Renal pelvis (tissue), 1 donor: ENCODE measurements at regions not wholly inside any gene's neighbourhood (a gene's known extent, or its start where the extent isn't known, plus 50 kb on each side); places are given as distances from the start of the nearest gene placed in this dataset.
A peak's percentile ranks its signal among the peaks of the same experiment; 100 is the strongest.

Experiments
- DNase-seq: peaks from one replicate; pipeline ENCODE4 v3.0.0-alpha.2; 2013

DNA sequence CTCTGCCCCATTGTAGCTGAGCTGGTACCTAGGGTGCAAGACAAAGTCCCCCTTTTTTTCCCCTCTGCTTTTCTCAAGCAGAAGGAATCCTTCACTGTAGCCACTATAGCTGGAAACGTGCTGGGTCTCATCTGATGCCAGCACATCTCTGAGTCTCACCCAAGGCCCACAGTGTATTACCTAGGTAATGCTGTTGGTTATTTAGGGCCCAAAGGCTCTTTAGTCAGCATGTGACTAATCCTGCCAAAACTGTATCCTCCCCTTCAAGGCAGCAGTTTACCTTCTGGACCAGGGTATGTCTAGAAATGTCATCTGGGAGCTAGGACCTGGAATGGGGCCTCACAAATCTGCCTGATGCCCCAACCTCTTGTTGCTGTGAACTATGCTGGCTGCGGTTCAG is 423.4 kb downstream of the NUF2 start:
- DNase-seq = no peak

DNA sequence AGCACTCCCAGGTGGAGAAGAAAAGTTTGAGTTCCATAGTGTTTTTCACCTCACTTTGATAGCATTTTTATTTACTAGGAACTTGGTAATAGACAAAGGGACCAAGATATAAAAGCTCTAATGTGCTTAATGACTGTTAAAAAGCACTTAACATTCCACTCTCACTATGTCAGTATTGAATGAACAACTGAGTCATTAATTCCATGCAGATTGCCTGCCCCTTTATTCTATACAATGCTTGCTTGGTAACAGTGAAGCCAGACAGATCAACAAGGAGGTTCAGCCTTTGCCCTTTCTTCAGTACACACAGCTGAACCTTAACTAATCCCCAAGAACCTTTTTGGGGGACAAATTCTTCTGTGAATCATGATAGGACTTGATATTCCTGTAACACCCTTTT is 425.5 kb downstream of the NUF2 start:
- DNase-seq = no peak

DNA sequence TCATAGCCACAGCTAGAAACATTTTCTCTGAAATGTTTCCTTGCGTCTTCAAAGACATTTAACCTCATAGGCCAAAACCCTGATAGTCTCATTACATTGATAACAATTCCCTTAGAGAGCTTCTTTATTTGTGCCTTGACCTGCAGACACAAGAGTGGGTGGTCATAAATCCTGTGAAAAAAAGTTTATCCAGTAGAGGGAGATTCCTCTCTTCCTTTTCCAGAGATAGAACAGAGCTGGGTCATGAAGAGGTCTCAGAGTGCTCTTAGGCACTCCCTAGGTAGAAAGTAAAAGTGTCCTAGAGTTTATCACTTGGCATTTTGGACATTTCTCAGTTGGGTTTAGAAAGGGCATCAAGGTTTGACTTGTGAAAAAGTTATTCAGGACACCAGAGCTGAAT is 426.1 kb downstream of the NUF2 start:
- DNase-seq = no peak

DNA sequence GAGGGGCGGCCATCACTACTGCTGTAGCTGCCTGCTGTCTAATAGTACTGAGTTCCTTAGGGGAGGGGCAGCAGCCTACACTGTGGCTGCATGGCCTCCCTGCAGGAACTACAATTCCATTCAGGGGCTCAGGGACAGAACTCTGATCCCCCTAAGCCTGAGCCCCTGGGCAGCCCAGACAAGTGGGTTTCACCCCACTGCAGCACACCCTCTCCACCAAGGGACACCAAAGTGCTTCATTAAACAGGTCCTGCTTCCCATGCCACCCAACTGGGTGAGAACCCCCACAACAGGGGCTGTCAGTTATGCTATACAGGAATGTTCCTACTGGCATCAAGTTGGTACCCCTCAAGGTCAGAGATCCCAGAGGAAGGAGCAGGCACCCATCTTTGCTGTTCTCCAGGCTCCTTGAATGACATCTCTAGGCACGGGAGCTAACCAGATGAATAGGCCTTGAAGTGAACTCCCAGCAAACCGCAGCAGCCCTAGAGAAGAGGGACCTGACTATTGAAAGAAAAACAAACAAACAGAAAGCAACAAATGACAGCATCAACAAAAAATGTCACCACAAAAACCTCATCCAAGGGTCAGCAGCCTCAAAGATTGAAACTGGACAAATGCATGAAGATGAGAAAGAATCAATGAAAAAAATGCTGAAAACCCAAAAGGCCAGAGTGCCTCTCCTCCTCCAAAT is 437.4 kb downstream of the NUF2 start:
- no peak for DNase-seq

DNA sequence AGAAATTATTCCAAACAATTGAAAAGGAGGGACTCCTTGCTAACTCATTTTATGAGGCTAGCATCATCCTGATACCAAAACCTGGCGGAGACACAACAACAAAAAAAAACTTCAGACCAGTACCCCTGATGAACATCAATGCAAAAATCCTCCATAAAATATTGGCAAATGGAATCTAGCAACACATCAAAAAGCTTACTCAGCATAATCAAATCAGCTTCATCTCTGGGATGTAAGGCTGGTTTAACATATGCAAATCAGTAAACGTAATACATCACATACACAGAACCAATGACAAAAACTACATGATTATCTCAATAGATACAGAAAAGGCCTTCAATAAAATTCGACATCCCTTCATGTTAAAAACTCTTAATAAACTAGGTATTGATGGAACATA is 440.1 kb downstream of the NUF2 start:
- DNase-seq = no peak

DNA sequence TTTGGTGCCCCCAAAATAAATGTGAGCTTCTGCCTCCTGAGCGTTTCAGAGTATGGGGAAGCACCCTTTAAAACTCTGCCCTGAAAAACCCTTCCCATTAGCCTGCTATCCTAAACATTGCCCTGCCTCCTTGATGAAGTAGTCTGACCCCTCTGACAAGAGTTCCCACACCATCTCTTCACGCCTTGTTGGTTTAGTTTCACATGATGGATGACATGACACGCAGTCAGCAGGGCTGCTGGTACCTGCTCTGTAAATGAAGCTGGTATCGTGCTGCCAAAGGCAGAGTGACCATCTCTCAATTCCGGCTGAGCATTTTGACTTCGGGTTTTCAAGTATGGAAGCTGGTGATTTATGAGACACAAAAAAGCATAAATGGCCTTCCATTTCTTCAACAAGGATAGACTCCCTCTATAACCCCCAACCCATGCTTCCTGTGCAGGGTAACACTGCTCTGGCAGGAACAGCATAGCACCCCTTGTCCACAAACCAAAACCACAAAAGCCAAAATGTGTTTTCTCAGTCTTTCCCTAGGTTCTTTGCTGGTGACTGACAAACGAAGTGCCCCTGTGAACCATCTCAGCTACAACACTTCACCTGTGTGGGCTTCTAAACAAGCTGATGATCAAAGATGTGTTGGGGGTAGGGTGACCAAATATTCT is 444.6 kb downstream of the NUF2 start:
- DNase-seq = peak; percentile 65

DNA sequence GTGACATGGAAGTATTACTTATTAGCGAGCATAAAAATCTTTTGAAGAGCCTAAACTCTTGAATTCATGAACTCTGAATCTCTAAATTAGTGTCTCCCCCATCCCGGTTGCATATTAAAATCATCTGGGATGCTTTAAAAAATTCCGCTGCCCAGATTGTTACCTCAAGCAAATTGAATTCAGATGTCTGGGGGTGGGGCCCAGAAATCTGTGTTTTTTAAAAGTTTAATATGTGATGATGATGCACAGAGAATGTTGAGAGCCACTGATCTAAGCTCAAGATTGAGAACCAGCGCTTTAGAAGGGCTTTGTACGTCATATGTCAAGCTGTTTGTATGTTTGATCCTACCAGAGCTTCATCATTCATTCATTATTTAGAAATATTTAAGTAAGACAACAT is 446.8 kb downstream of the NUF2 start:
- no peak for DNase-seq

DNA sequence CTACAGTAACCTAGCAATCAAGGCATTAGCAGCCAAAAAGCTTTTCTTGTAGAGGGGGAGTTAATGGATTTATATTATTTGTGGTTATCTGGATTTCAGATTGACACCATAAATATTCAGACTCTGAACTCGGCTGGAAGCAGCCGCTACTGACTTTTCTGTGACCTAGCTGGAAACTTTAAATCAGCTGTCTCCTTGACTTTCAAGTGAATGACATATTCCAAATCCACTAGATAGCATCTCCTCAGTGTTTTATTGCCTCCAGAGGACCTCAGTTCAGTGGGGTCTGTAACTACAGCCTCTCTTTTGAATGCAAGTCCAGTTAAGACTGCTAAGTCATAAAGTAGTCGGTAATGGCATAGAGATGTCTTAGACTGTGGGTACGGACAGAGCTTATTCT is 448.5 kb downstream of the NUF2 start:
- DNase-seq = peak; percentile 65

DNA sequence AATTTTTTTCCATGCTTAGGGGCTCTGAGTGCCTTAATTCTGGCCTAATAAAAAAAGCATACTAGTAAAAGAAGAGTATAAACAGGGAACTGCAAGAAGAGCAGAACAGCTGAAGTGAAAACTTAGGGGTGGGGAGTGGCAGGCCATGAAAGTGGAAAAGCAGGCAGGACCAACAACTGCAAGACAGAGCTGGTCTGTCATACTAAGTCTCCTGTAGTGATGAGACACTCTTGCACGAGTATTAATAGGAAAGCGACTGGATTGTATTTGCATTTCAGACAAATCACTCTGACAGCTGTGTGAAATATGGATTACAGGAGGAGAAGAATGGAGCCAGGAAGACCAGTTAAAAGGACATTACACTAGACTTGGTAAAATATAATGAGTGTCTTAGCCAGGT is 449.9 kb downstream of the NUF2 start:
- no peak for DNase-seq

DNA sequence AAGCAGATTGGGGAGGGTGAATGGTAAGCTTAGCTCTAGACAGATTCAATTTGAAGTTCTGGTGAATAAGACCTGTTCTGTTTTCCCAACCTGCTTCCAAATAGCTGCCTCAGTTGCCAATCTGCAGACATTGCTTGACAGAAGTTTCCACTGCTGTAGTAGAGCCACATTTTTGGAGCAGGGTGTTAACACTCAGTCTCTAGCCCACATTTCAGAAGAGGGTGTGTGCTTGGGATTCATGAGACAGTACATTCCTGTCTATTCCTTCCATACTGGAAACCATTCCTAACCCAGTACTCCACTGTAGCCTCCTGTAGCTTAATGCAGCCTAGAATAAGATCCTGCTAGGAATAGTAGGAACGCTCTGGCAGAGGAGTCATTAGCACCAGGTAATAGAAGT is 450.5 kb downstream of the NUF2 start:
- DNase-seq = no peak

DNA sequence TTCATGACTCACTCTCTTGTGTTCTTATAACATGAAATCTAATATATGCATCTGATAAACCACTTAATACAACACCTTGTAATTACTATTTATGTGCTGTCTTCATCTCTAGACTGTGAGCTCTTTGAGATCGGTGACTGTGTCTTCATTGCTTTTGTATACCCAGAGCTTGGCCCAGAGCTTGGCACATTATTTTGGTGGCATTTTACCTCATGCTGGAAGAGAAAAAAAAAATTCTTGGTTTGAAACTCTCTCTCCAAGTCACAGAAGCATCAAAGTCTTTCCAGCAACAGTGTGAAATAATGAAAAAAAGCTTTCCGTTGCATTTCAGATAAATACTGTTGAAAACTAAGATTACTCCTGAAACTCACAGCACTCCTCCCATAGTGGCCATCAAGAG is 451.6 kb downstream of the NUF2 start:
- no peak for DNase-seq

DNA sequence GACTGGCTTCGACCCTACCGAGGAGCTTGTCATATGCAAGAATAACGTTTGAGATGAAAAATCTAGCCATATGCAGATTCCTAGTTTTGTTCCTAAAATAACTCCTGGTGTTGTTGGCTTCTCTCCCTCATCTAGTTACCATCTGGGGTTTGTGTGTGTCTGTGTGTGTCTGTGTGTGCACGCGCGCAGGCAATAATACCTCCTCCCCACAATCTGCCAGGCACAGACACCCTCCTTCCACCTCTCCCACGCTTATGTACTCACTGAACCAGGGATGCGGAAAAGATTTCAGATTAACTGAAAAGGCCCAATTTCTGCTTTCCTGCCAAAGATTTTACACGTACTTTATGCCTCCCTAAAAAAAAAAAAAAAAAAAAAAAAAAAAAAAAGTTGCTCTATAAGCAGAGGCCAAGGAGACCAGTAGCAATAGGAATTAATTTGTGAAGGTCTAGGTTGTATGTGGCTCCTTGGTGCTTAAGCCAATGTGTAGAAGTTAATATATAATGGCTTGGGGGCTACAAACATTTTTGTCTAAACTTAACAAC is 452.7 kb downstream of the NUF2 start:
- DNase-seq = peak; percentile 50

DNA sequence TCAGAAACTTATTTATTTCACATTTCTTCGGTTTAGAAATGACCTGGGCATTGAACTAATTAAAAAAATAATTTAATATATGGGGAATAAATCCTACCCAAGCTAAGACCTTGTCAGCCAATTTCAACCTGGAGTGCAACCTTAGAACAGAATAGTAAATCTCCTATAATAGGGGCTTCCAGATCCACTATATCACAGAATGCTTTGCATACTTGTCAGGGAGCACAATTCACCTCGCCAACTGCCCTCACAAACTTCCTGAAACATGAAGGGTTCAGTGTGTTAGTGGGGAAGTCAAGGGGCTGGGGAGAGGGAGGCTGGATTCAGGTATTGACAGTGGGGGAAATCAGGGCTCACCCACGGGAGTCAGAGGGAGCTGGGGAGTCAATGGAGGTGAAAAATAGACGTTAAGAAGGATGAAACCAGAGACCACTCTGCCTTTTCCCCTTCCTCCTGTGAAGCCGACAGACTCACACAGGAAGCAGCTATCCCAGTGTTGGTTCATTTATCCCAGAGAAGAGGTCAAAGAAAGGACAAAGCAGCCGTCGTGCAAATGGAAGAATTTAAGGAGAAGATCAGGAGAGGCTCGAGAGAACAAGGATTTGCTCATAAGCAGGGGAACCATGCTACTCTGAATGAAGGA is 453.3 kb downstream of the NUF2 start:
- DNase-seq = peak; percentile 78

DNA sequence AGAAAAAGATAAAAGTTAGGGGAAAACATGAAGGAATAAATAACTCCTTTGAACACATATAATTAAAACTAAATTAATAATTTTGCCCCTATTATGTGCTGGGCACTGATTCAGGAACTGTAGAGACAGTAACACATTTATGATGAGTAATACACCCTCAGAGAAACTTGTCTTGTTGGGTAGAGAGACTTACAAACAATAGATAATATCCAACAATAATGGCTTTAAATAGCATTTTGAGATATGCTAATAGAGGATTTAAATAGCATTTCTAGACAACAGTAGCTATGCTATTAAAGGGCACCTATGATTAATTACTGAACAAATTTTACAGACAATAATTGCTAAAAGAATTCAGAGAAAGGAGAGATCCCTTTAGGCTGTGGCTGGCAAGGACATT is 455.5 kb downstream of the NUF2 start:
- no peak for DNase-seq

DNA sequence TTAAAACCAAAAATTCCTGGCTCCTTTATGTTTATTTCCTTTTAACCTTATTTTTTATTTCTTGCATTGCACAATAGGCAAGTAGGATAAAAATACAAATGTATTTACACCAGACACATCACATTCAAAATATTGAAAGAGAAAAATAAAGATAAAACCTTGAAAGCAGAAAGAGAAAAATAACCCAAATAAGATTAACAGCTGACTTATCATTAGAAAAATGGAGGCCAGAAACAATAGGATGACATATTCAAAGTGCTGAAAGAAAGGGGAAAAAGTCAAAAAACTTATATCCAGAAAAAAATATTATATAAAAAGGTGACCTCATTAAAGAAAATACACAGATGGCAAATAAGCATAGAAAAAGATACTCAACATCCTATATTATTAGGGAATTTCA is 459.4 kb downstream of the NUF2 start:
- no peak for DNase-seq

DNA sequence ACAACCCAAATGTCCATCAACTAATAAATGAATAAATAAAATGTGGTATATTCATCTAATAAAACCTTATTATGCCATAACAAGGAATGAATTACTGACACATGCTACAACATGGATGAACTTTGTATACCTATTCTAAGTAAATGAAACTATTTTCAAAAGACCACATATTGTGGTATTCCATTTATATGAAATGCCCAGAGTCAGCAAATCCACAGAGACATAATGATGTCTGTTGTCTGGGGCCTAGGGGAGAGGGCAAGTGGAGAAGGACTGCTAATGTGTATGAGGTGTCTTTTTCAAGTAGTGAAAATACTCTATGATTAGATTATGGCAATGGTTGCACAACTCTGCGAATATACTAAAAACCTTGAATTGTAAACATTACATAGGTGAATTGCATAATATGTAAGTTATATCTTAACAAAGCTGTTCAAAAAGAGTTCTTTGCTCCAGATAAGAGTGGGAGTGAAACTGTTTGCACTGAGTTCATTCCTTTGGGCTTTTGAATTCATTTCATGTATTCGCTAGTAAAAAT is 464.2 kb downstream of the NUF2 start:
- no peak for DNase-seq

DNA sequence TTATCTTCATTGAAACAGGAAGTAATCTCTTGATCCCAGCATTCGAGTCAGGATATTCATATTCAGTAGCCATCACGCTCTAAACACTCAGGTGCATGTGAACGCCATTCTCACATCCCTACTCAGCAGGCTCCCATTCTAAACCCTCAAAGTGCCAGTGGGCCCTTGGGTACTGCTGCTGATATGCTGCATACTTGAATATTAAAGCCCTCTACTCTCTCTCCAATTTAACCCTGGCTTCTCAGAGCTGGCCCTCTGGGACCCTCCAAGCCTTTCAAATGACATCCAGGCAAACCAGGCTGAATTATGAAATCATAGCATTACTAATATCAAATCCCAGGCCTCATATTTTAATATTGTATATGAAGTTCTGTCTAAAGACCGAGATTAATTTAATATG is 468.2 kb downstream of the NUF2 start:
- DNase-seq = no peak

DNA sequence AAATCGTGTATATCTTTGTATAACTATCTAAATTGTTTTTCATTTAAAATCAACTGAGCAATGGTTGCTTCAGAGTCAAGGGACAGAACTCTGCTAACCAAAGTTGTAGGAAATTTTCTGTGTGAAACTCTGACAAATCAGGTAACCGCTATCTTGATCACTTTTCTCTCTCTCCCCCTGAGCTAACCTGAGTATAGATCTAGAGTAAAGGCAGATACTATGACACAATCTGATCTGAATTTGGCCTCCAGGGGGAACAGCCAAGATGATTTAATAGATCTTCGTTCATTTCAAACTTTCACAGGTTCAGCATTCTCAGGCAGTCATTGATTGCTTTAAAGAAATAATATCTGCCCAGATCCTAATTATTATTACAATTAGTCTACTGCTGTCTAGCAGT is 472.8 kb downstream of the NUF2 start:
- DNase-seq = no peak

DNA sequence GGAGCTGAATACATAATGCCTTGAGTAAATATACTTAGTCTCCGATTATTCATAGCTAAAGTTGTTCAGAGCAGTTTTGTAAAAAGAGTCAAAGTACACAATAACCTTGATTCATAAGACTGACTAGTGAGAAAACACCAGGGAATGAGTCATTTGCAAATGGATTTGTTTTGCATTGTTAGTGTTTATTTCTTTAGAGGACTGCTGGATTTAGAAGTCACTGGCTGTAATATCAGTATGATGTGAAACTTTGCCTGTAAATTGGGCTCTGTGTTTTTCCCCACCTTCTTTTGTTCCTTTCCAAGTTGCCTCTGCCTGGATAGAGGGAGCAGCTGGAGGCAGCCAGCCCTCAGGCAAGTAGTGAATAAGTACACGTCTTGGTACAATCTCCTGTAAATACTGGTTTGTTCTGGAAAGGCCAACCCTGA is 474.7 kb downstream of the NUF2 start:
- DNase-seq = no peak

DNA sequence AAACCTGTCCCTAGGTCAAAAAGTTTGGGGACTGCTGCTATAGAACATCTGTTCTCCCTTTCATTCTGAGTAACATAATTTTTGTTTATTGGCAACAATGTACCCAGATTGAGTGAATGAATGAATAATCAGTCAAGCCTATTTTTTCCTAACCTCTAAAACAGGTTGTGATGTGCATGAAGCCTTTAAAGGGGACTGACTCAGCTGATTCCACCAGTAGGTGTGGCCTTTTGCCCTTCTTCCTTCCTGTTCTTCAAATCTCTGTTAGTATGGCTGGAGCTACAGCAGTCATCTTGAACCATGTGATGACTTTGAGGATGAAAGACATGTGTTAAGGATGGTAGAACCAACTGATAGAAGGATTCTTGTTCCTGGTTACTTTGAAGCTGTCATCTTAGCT is 476.1 kb downstream of the NUF2 start:
- DNase-seq = no peak

DNA sequence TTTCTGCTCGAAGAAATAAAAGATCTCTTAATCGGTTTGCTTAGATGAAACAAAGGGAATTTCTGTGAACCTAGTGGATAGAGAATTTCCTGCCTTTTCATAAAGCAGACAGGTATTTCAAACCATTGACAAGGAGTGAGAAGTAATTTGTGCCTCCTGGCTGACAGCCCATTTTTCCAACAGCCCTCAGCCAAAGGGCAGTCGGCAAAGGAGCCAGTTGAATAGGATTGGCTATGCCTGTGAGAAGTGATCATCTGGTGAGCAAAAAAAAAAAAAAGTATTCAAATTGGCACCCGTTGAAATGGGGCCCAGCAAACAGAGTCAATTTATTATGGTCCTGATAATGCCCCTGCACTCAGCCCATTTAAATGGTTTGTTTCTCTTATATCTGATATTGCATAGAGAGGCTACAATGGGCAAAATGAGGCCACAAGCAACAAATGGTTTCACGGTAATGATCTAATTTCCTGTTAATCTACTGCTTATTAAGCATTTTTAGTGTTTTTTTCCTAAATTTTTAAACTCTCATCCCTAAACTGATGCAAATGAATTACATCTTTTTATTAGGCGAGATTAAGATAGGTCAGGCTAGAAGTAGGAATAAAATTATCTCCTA is 477.5 kb downstream of the NUF2 start:
- no peak for DNase-seq

DNA sequence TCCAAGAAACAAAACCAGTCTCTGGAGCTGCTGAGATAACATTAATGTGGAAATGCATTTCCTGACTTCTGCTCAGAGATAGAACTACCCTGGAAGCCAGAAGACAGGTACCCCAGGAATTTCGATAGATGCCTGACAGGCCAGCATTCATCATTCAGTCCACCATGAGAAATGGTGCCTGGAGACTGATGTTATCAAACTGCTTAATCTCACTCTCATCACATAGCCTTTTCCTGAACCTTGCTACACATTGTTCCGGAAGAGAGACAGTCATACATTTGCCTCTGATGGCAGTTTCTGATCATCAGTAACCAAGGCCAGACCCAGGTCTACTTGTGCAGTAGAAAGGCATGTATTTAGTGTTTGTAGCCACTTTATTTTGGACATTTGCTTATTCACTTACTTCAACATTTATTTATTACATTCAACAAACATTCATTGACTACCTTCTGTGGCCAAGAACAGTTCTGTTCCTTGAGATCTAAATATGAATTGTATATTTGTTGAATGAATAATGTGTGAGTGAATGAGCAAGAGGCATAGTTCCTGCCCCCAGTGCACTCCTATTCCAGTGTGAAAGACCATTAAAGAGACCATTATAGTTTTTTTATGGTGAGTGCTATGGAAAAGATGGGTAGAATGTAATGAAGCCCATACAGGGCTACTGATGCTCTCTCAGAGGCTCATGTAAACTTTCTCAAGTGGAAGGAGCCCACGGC is 485.7 kb downstream of the NUF2 start:
- peak; percentile 10 for DNase-seq
